Caco-2 (cell line): ENCODE measurements at regions not wholly inside any gene's neighbourhood (a gene's known extent, or its start where the extent isn't known, plus 50 kb on each side); places are given as distances from the start of the nearest gene placed in this dataset.

Experiments
- BruUV-seq: library from RNA; stranded (reverse); fragments of 400-500 nt; replicated peaks from 2 replicates; lab custom pipeline; 2021; lab: Mats Ljungman, UMichigan
- CTCF ChIA-PET: fragments of 300-600 bp; sonication (Branson Sonifier 250); formaldehyde crosslinking; loops from one replicate; lab custom pipeline; 2022; ENCODE audit warnings: antibody characterized with exemption; lab: Charles Lee
- POLR2A ChIA-PET: fragments of 300-600 bp; sonication (Branson Sonifier 250); formaldehyde crosslinking; loops from one replicate; lab custom pipeline; 2022; ENCODE audit warnings: antibody characterized with exemption; lab: Charles Lee
- DNase-seq, 2 experiments: peaks; one replicate each; pipeline versions ENCODE4 v3.0.0 to v3.0.0-alpha.2; 2020 to 2022
- H3K27me3 ChIP-seq: replicated peaks from 2 replicates; pipeline ENCODE4 v1.6.0; 2011; ENCODE audit warnings: low read length; ENCODE audit not compliant: control insufficient read depth, insufficient read depth
- H3K36me3 ChIP-seq: 2 replicates; pipeline ENCODE4 v1.5.1; 2011; ENCODE audit warnings: low read length; ENCODE audit not compliant: control insufficient read depth, insufficient read depth
- H3K4me1 ChIP-seq: fragments of 250-450 bp; sonication (Bioruptor Pico); 2 replicates; pipeline ENCODE4 v1.5.1; 2020; ENCODE audit warnings: mild to moderate bottlenecking
- H3K4me3 ChIP-seq: 2 replicates; pipeline ENCODE4 v1.5.1; 2011; ENCODE audit warnings: low read depth, mild to moderate bottlenecking, control low read depth, low read length
- H3K9me3 ChIP-seq: fragments of 250-450 bp; sonication (Bioruptor Pico); 2 replicates; pipeline ENCODE4 v1.5.1; 2020; ENCODE audit warnings: mild to moderate bottlenecking, moderate library complexity
- H3K27ac Mint-ChIP-seq: one replicate; pipeline ENCODE4 v1.8.0; 2022; ENCODE audit warnings: mixed read lengths; ENCODE audit not compliant: unreplicated experiment
- H3K27me3 Mint-ChIP-seq: one replicate; pipeline ENCODE4 v1.8.0; 2022; ENCODE audit warnings: mixed read lengths; ENCODE audit not compliant: insufficient read depth, unreplicated experiment
- H3K36me3 Mint-ChIP-seq: one replicate; pipeline ENCODE4 v1.8.0; 2022; ENCODE audit warnings: mild to moderate bottlenecking, mixed read lengths; ENCODE audit not compliant: insufficient read depth, unreplicated experiment
- H3K4me1 Mint-ChIP-seq: one replicate; pipeline ENCODE4 v1.8.0; 2022; ENCODE audit warnings: low read depth, mixed read lengths; ENCODE audit not compliant: unreplicated experiment
- H3K4me3 Mint-ChIP-seq: one replicate; pipeline ENCODE4 v1.8.0; 2022; ENCODE audit warnings: mild to moderate bottlenecking, moderate library complexity, mixed read lengths; ENCODE audit not compliant: unreplicated experiment
- H3K9me3 Mint-ChIP-seq: one replicate; pipeline ENCODE4 v1.8.0; 2022; ENCODE audit warnings: mixed read lengths; ENCODE audit not compliant: unreplicated experiment
- CTCF ChIP-seq, 2 experiments: fragments of 200-600 bp in 1 of 2; IDR thresholded peaks; 1 replicate in 1 of 2; 2 replicates in 1 of 2; pipeline versions ENCODE4 v1.5.1 to v1.8.0; 2011 to 2022; ENCODE audit warnings: antibody characterized with exemption in 1 of 2, control low read depth in 1 of 2, inconsistent platforms in 1 of 2, low read depth in 1 of 2, low read length in 1 of 2, mild to moderate bottlenecking in 1 of 2, moderate library complexity in 1 of 2; ENCODE audit not compliant: insufficient read depth in 1 of 2, severe bottlenecking in 1 of 2, unreplicated experiment in 1 of 2
- intact Hi-C: fragments of 100-400 bp; cut with micrococcal nuclease; formaldehyde crosslinking; loops from one replicate; pipeline ENCODE4 v1.10.0; 2022; ENCODE audit not compliant: unreplicated experiment

- Histone ChIP-seq H3K4me3 (no peak overlapping the region), H3K9me3 (no peaks in the 10 kb centered on the region), H3K36me3 (no peaks in the 10 kb centered on the region), H3K4me1 (no peaks in the 10 kb centered on the region), H3K27me3 (no peaks in the 10 kb centered on the region)
- H3K9me3 Mint-ChIP-seq, result peaks cover 3% of the 10 kb centered on the region
- no peaks in the 10 kb centered on the region for H3K36me3 Mint-ChIP-seq
- H3K4me1 Mint-ChIP-seq, result peaks cover 12% of the 10 kb centered on the region
- H3K27me3 Mint-ChIP-seq, result no peaks in the 10 kb centered on the region
- ChIA-PET POLR2A (no interaction called here), CTCF (no interaction called here)
- DNase-seq, result no peak
- no TSS peak for BruUV-seq
- TF ChIP-seq CTCF (IDR thresholded peaks at IDR 0.05; ENCODE audit: insufficient read depth in 1 of 2, low read depth in 1 of 2, low read length in 1 of 2, severe bottlenecking in 1 of 2, unreplicated experiment in 1 of 2), result no peak
- intact Hi-C loops, result no loop called here
- H3K4me3 Mint-ChIP-seq, result no peak overlapping the region
- no peak overlapping the region for H3K27ac Mint-ChIP-seq
Observed at GRCh38 chr9:20186231-20186630, 397.4 kb upstream of the SLC24A2 start.

GRCh38 chr9:20184541-20184940 lies 395.7 kb upstream of the SLC24A2 start:
- CTCF ChIA-PET, result no interaction called here

GRCh38 chr9:20178679-20179078 lies 389.8 kb upstream of the SLC24A2 start:
- H3K4me1 ChIP-seq, result no peaks in the 10 kb centered on the region
- ChIA-PET CTCF (no interaction called here), POLR2A (no interaction called here)
- intact Hi-C loops, result no loop called here
- no peaks in the 10 kb centered on the region for H3K36me3 ChIP-seq
- TF ChIP-seq CTCF (IDR thresholded peaks at IDR 0.05; ENCODE audit: insufficient read depth in 1 of 2, low read depth in 1 of 2, low read length in 1 of 2, severe bottlenecking in 1 of 2, unreplicated experiment in 1 of 2), result no peak
- H3K36me3 Mint-ChIP-seq, result no peaks in the 10 kb centered on the region
- H3K4me1 Mint-ChIP-seq, result no peaks in the 10 kb centered on the region
- no peak overlapping the region for H3K27ac Mint-ChIP-seq
- no peak overlapping the region for H3K4me3 Mint-ChIP-seq
- no TSS peak for BruUV-seq
- H3K4me3 ChIP-seq, result no peak overlapping the region
- no peaks in the 10 kb centered on the region for H3K27me3 ChIP-seq
- H3K27me3 Mint-ChIP-seq, result no peaks in the 10 kb centered on the region
- no peak for DNase-seq
- no peaks in the 10 kb centered on the region for H3K9me3 ChIP-seq
- peaks cover 10% of the 10 kb centered on the region for H3K9me3 Mint-ChIP-seq

More at GRCh38 chr9:20184541-20184940, 395.7 kb upstream of the SLC24A2 start:
- Mint-ChIP-seq H3K36me3 (no peaks in the 10 kb centered on the region), H3K27ac (no peak overlapping the region), H3K9me3 (no peaks in the 10 kb centered on the region), H3K27me3 (no peaks in the 10 kb centered on the region), H3K4me1 (peaks cover 6% of the 10 kb centered on the region), H3K4me3 (no peak overlapping the region)
- BruUV-seq, result no TSS peak
- intact Hi-C loops, result no loop called here
- Histone ChIP-seq H3K4me1 (no peaks in the 10 kb centered on the region), H3K9me3 (no peaks in the 10 kb centered on the region), H3K36me3 (no peaks in the 10 kb centered on the region), H3K4me3 (no peak overlapping the region), H3K27me3 (no peaks in the 10 kb centered on the region)
- no peak for TF ChIP-seq CTCF (IDR thresholded peaks at IDR 0.05; ENCODE audit: insufficient read depth in 1 of 2, low read depth in 1 of 2, low read length in 1 of 2, severe bottlenecking in 1 of 2, unreplicated experiment in 1 of 2)
- DNase-seq, result no peak
- POLR2A ChIA-PET, result no interaction called here
